NCI-H345 treated with DMSO at 0.1 percent for 48 hours (cell line): ENCODE measurements at regions not wholly inside any gene's neighbourhood (a gene's known extent, or its start where the extent isn't known, plus 50 kb on each side); places are given as distances from the start of the nearest gene placed in this dataset.
"Not testable (repeated sequence)": the region's sequence is repeated elsewhere in the genome, so short reads cannot be mapped to it uniquely, and the experiment has no call there.

ENCODE experiments used
- DNase-seq: peaks from one replicate; lab custom pipeline; 2025; ENCODE audit not compliant: unreplicated experiment; lab: John Stamatoyannopoulos, UW

DNA sequence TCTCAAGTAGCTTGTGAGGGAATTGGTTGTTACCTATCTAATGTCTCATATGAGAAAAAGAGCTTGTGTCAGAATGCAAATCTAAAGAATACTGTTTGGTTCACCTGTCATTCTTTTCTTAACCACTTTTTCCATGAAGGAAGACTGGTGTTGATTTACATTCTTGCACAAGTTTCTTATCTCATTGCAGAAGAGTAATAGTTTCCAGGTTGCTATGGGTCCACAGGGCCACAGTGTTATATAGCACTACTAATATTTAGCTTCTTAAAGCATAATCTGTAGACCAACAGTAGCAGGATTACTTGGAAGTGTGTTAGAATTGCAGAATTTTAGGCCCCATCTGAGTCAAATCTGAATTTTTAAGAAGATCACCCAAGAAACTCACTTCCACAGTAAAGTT is 697.5 kb downstream of the GBE1 start:
- DNase-seq = no peak

DNA sequence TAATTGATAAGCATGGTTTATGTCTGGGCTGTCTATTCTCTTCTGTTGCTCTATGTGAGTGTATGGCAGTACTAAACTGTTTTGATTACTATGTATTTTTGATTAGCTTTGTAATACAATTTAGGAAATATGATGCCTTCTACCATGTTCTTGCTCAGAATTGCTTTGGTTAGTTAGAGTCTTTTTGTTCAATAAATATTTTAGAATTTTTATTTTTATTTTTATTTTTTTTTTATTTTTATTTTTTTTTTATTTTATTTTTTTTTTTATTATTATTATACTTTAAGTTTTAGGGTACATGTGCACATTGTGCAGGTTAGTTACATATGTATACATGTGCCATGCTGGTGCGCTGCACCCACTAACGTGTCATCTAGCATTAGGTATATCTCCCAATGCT is 710.3 kb downstream of the GBE1 start:
- DNase-seq = not testable (repeated sequence)

DNA sequence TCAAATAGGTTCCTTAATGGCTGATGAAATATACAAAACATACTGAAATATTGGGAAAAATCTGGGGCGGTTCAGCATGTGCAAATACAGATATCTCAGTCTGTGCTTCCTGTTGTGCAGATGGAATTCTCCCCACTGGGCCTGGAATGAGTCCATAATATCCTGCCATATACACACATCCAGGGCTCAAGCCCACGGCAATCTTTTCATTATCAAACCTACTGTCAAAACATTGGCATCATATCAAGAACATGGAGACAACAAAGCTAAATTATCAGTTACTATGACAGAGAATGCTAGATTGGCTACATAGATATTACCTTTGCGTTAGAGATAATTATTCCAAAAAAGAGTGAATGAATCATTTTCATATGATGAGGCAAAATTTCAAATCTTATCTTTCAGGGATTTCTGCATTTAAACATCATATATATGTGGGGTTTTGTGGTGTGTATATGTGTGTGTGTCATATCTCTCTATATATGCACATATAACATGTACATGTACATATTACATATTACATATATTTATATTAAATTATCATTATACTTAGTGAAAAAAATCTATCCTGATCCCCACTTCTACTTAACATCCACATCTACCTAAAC is 713.3 kb downstream of the GBE1 start:
- DNase-seq = no peak

DNA sequence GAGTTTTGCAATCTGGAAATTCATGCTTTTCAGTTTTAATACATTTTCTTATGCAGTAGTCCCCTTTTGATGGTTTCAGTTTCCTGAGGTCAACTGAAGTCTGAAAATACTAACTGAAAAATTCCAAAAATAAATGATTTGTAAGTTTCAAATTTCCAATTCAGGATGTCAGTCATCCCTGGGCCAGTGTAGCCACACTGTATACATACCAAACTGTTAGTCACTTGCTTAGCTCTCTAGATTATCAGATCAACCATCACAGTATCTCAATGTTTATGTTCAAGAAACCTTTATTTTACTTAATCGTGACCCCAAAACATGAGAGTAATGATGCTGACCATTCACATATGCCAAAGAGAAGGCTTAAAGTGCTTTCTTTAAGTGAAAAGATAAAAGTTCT is 715.5 kb downstream of the GBE1 start:
- DNase-seq = no peak

DNA sequence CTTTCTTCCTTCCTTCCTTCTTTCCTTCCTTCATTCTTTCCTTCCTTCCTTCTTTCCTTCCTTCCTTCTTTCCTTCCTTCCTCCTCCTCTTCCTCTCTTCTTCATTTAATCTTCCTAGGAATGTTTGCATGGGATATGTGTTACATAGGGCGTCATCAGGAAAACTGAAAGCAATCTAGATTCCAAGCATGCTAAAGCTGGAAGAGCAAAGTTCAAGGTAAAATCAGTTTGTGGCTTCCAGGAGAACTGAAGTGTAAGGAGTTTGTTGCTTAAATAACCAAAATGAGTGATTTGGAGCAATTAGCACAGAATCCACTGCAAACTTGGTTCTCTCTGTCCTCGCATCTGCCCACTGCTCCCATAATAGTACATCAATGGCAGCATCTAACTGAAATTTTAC is 716.2 kb downstream of the GBE1 start:
- DNase-seq = no peak

DNA sequence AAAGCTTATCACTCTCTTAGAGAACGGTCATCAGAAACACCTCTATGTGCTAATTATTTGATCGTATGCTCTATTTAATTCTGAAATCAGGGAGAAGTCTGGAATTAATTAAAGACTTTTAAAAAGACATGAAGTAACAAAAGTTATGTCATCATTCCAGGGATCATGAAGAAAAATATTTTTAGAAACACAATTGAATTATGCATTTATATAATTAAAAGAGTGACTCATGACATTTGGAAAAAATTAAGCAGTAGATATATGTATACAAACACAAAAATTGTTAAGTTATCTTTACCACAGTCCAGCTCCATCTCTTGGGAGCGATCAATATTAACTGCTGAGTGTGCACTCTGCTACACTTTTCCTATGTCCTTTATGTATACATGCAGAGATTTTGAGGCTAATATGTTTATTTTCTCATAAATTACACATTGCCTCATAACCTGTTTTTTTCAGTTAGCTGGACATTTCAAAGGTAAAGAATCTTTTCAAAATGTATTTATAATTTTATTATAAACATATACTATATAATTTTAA is 717.7 kb downstream of the GBE1 start:
- no peak for DNase-seq

DNA sequence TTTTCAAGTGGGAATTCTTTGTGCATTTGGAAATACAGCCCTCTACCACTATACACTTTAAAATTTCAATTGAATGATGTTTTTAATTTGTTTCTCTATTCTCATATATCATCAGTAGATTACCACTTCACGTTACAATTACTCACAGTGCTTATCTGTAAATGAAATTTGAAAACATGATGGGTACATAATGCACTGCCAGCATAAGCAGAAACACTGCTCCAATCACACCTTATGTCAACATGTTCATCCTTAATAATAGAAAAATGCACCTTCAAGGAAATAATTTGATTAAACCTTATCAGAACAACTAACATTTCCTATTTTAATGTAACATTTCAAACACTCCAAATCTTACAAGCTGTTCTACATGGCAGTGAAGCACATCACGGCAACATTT is 718.4 kb downstream of the GBE1 start:
- DNase-seq = no peak

DNA sequence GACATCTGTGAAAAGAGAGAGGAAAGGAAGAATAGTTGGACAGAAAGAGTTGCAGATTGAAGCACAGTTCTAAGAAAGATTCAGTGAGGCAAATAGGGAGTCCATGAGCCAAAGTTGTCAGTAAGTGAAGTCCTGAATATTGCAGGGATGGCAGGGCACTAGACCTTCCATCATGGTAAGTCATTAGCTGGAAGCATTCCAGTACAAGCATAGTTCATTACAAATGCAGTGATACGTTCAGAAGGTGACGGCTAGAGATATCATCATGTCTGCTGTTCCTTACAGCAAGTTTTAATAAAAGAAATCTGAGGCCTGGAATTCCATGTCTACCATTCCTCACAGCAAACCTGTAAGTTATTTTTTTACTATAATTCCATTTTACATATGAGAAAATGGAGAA is 720.1 kb downstream of the GBE1 start:
- DNase-seq = no peak

DNA sequence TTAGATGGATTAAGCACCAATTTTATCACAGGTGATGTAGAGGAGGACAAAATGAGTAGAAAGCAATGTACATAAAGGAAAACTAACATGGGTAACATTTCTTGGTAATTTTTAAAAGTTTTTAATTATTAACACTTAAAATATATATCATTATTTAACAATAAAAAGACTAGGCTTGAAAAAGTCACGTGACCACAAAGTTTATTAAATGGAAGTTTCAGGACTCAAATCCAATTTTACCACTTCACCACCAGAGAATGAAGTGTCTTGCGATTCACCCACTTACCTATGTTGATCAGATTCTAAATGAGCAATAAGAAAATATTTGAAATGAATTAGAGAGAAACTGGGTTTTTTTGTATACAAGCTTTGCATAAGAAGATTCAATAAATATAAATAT is 721.3 kb downstream of the GBE1 start:
- no peak for DNase-seq

DNA sequence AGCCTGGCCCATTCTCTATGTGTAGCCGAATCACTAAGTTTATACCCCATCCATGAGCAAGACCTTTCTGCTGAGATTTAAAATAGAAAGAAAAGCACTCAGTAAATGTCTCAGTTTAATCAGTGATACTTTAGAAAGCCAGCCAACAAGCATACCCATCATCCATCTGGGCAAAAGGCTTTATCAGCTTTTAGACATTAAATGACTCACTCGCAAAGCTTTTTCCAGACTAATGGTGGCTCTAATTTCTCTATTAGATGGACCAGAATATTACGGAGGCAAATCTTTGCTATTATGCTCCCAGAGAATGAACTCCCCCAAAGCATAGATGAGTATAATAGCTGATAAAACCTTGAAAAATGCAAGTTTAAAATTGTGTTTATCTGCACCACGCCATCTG is 727.8 kb downstream of the GBE1 start:
- DNase-seq = no peak

DNA sequence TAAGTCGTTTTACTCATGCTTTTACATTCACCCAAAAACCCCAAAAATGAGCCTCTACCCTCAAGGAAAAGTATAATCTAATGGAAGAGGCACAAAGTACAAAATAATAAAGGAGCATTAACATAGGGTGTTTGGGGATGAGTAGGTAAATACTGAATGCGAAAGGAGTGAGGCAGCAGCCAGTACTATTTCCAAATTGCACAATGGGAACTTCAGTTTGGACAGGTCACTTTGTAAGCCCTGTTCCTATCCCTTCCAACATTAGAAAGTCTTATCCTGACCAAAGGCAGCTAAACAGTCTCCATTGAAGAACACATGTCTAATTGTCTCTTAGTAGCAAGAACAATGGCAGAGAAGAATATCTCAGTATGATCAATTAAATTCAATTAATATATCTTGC is 728.3 kb downstream of the GBE1 start:
- no peak for DNase-seq

DNA sequence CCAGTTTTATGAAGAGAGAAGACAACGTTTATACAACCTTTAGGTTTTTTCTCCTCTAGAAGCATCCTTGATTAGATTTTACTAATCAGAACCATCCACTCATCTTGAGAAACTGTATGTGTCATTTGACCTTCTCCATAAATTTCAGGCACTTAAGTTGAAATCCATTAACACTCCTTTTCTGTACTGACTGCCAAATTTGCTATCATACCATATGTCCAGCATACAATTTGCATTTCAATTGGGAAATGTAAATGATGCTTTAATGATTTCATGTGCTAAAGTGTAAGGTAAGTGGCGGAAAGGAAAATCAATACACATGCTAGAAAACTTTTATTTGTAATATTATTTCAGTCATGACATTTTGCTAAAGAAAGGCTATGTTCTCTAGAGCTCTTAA is 731.6 kb downstream of the GBE1 start:
- no peak for DNase-seq

DNA sequence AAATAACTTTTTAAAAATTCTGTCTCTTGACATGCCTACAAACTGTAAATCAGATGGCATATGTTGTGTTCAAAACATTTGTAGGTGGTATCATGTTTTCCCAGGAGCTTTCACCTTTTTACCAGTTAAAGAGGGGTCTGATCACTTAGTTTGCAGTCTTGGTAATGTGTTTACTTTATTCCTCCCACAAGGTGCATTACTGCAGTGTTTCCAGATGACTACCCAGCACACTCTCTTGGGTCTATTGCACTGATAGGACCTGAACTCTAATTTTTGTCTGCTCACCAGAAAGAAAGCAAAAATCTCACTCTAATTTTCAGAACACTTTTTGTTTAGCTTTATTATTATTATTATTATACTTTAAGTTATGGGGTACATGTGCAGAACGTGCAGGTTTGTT is 734.1 kb downstream of the GBE1 start:
- DNase-seq = no peak

DNA sequence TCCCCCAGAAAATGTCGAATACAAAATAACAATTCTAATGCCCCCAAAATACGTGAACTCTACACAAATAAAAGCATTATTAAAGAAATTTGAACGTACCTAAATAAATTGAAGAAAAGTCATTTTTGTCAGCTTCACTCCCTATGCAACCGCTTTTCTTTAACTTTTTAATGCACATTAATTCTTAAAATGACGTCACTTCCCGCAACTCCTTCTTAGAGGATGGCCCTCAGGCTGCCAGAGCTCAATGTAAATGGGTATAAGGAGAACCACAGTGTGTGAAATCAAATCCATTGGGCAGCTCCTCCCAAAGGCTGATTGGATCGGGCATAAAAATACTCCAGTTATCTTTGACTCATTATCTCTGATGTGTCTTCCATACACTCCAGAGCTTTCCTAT is 736.9 kb downstream of the GBE1 start:
- no peak for DNase-seq

DNA sequence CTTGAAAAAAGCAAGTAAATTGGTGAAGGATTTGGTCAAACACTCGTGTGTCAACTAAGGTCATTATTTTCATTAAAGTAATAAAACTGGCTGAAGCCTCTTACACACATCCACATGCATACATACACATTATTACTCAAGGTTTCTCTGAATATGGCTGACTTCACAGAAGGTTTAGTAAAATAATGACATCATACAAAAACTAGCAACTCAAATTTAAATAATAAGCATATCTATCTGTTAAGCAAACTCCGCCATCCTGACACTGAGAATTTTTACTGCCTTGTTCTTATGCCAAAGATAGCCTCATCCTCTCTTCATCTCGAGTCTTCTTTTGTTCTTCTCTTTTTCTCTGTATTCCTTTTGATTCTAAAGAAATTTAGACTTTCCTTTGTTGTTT is 739.1 kb downstream of the GBE1 start:
- DNase-seq = no peak

DNA sequence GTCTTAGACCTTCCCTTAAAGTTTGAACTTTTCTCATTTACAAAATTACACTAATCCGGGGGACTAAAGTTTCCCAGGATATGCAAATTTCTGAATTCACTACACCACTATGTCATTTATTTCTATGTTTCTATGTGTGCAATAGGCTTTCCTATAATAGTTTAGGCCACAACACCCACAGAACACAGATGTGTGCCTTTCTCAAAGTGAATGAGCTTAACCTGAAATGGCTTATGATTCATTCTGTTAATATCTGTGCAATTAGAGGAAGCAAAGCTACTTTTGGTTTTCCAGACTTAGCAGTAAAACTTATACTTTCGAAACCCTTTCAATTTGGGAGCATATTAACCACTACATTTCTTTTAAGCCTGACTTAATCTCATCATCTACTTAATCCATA is 748.1 kb downstream of the GBE1 start:
- no peak for DNase-seq

DNA sequence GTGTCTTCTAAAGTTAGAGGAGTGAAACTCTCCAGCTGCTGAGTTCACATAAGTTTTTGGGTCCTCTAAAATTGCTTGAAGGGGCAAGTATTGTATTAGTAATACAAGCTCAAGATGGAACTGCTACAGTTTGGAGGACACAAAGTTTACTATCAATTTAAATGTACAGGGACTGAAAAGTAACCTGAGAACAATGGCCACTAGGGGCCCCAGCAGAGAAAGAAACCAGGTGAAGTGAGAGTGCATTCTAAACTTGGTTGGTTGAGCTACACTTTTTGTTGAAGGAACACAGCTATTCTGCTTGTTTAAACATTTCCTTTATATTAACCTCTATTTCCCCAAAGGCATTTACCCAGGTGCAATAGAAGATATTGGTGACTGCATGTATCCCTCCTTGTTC is 755.5 kb downstream of the GBE1 start:
- DNase-seq = no peak

DNA sequence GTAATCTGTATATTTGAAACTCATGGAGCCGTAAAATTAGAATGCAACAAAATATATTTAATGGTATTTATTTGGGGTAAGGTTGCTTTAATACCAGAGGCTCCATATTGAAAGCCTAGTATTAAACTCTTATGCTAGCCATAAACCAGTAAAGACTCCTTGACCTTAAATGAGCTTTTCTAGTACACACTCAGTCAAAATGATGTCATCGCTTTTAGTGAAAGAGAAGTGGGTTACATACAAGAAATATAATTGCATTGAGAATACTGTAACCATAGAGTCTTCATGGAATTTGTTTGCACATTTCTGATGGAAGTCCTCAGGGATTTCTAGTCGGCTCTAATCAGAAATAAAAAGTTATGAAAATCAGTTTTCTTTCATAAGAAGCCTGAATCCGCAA is 757.6 kb downstream of the GBE1 start:
- DNase-seq = no peak

DNA sequence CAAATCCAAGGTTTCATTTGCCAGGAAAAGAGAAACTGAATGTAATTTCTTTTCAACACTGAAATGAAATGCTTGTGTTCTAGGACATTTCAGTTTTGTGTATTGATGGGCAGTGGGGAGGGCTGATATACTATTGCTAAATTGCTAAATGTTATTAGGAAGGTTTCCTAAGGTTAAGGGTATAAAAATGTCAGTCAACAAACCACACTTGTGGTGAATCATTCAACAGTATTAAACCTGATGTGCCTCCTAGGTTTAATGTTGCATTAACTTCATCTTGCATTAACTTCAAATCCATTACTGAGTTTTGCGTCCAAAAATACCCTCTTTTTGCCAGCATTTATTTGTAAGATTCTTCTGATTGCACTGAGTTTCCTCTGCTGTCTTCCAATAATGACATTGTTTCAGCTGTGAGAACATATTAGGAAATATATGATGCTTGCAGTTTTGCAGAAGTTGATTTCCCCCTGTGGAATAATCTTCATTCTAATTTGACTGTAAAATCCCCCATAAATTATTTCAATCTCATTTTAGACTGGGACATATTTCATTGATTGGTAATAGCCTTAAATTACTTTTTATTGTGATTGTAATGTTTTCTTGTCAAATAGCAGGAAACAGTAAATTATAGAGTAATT is 758.3 kb downstream of the GBE1 start:
- DNase-seq = no peak

DNA sequence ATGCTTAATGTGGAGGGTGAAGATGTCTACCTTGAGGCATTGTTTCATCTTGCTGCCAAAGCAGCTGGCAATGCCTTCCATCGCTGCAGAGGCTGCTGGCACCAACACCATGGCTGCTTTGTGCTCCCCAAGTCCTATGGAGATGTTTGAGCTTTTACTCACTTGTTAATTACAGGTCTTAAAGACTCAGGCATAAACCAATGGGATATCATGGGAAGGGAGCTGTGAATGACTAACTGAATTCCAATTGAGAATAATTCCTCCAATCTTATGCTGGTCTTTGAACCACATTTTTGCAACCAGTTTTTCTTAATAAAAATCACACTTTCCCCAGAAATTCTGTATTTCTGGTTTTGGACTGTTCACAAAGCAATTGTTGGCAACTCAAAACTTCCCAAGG is 762.0 kb downstream of the GBE1 start:
- no peak for DNase-seq

DNA sequence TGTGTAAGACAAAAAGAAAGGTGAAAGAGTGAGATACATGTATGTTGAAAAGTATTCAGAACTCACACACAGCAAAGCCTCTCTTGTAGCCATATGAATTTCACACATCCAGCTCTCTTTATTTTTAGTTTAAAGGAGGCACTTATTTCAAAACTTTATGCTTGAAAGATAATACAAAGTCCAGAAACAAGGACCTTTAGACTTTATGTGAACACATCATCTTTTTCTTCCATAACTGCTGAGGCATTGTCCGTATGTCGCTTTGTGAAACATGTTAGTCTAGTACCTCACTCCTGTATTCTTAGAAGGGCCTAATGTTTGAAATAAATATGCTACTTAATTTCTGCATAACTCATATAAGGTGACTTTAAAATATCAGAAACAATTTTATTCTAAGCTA is 763.4 kb downstream of the GBE1 start:
- no peak for DNase-seq

DNA sequence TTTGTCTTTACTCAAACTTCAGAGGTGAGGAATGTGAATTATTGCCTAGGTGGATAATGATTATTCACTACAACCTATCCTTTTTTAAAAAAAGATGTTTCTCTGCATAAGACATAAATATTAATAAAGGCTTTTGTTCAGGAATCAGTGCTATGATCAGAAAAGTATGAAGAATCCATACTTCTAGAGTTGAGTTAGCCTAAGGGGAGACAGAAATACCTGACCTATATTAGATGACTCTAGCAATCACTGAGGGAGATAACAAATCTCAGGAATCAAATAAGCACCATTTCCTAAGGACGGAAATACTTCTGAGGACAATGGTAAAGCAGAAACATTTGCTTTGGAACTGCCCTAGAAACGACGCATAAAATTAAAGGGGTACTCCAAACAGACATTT is 763.8 kb downstream of the GBE1 start:
- DNase-seq = no peak

DNA sequence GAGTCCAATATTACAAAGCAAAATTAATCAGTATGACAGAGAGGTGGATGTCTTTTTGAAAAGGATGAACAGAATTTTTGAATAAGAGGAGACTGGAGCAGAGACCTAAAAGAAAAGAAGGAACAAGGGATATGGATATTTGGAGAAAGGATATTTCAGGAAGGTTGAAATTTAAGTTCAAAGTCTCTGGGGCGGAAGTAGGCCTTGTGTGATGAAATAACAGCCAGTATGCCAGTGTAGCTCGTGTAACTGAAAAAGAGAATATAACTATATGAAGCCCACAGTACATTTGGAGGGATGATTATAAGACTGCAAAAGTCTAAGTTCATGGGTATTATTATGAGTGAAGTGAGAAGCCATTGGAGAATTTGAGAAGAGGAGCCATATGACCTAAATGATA is 766.7 kb downstream of the GBE1 start:
- DNase-seq = no peak
